PC-3 (cell line): ENCODE measurements at regions not wholly inside any gene's neighbourhood (a gene's known extent, or its start where the extent isn't known, plus 50 kb on each side); places are given as distances from the start of the nearest gene placed in this dataset.

Source experiments
- ATAC-seq: fragments of 200-7000 bp; cut with Tn5 transposase; 2 replicates; pipeline ENCODE4 v1.9.1; 2020; ENCODE audit warnings: mild to moderate bottlenecking, moderate library complexity
- BruUV-seq: library from RNA; stranded (reverse); fragments of 400-500 nt; replicated peaks from 2 replicates; lab custom pipeline; 2021; lab: Mats Ljungman, UMichigan
- CTCF ChIA-PET: fragments of 300-600 bp; sonication (Branson Sonifier 250); formaldehyde crosslinking; loops from one replicate; lab custom pipeline; 2022; ENCODE audit warnings: antibody characterized with exemption; lab: Charles Lee
- POLR2A ChIA-PET: fragments of 300-600 bp; sonication (Branson Sonifier 250); formaldehyde crosslinking; loops from one replicate; lab custom pipeline; 2022; ENCODE audit warnings: antibody characterized with exemption; ENCODE audit not compliant: unreplicated experiment; lab: Charles Lee
- DNase-seq: peaks from one replicate; pipeline ENCODE4 v3.0.0-alpha.2; 2015
- H2AFZ ChIP-seq: fragments of 300-600 bp; sonication (generic); 2 replicates; pipeline ENCODE4 v1.6.0; 2016; ENCODE audit warnings: antibody characterized with exemption, low read length
- H3F3A ChIP-seq: fragments of 300-600 bp; sonication (generic); one replicate; pipeline ENCODE4 v1.6.0; 2017; ENCODE audit warnings: antibody characterized with exemption, low read length, control low read depth, mild to moderate bottlenecking; ENCODE audit not compliant: unreplicated experiment
- H3K27ac ChIP-seq: fragments of 300-600 bp; sonication (generic); 2 replicates; pipeline ENCODE4 v1.5.1; 2016; ENCODE audit warnings: mild to moderate bottlenecking, low read length
- H3K27me3 ChIP-seq: fragments of 300-600 bp; sonication (generic); 2 replicates; pipeline ENCODE4 v1.6.1; 2016; ENCODE audit warnings: low read length, mixed read lengths
- H3K36me3 ChIP-seq: fragments of 300-600 bp; sonication (generic); 2 replicates; pipeline ENCODE4 v1.6.1; 2016; ENCODE audit warnings: low read depth, mixed run types, low read length, mixed read lengths
- H3K4me1 ChIP-seq: fragments of 300-600 bp; sonication (generic); 2 replicates; pipeline ENCODE4 v1.5.1; 2016; ENCODE audit warnings: low read length; ENCODE audit not compliant: insufficient read depth
- H3K4me2 ChIP-seq: fragments of 300-600 bp; sonication (generic); 2 replicates; pipeline ENCODE4 v1.6.0; 2016; ENCODE audit warnings: low read length
- H3K4me3 ChIP-seq: fragments of 300-600 bp; sonication (generic); 2 replicates; pipeline ENCODE4 v1.5.1; 2016; ENCODE audit warnings: mild to moderate bottlenecking, low read length, mixed read lengths
- H3K79me2 ChIP-seq: fragments of 300-600 bp; sonication (generic); 2 replicates; pipeline ENCODE4 v1.6.1; 2017; ENCODE audit warnings: low read length, mixed read lengths
- H3K9ac ChIP-seq: fragments of 300-600 bp; sonication (generic); 2 replicates; pipeline ENCODE4 v1.6.0; 2016; ENCODE audit warnings: mild to moderate bottlenecking, low read length
- H3K9me2 ChIP-seq: fragments of 300-600 bp; sonication (generic); replicated peaks from 2 replicates; pipeline ENCODE4 v1.6.1; 2016; ENCODE audit warnings: mixed run types, low read length, mixed read lengths
- H3K9me3 ChIP-seq: fragments of 300-600 bp; sonication (generic); 2 replicates; pipeline ENCODE4 v1.6.1; 2016; ENCODE audit warnings: low read length, mixed read lengths
- H4K20me1 ChIP-seq: fragments of 300-600 bp; sonication (generic); 2 replicates; pipeline ENCODE4 v1.6.1; 2016; ENCODE audit warnings: low read length, mixed read lengths
- EZH2 ChIP-seq: fragments of 300-600 bp; sonication (generic); IDR thresholded peaks from one replicate; pipeline ENCODE4 v1.6.1; 2017; ENCODE audit warnings: antibody characterized with exemption, mild to moderate bottlenecking, low read length; ENCODE audit not compliant: unreplicated experiment
- EZH2phosphoT487 ChIP-seq: fragments of 300-600 bp; sonication (generic); IDR thresholded peaks from 2 replicates; pipeline ENCODE4 v1.6.1; 2018; ENCODE audit warnings: mild to moderate bottlenecking, antibody characterized with exemption, low read length, borderline replicate concordance
- intact Hi-C: fragments of 100-400 bp; cut with micrococcal nuclease; formaldehyde crosslinking; loops from 2 replicates; pipeline ENCODE4 v1.9.0; 2023
- TF ChIP-seq, protein P1 (sequence below): fragments of 300-600 bp; sonication (generic); conservative IDR thresholded peaks from 2 replicates; pipeline ENCODE4 v1.5.1; 2017; ENCODE audit warnings: antibody characterized with exemption, low read depth, mild to moderate bottlenecking, low read length

DNA sequence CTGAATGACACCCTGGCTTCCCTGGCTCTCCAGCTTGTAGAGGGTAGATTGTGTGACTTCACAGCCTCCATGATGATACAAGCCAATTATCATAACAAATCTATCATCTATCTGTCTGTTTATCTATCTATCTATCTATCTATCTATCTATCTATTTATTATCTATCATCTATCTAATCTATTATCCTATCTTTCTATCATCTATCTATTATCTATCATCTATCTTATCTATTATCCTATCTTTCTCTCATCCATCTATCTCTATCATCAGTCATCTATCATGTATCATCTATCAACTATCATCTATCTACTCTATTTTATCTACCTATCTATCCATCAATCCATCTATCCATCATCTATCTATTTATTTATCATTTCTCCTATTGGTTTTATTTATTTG is 361.8 kb downstream of the RNF144A start:
- BruUV-seq, result no TSS peak
- H3K27ac ChIP-seq, result no peak overlapping the region
- no peak overlapping the region for H3K4me2 ChIP-seq
- ATAC-seq (no peak), DNase-seq (no peak)
- no peaks in the 10 kb centered on the region for H4K20me1 ChIP-seq
- H3K9ac ChIP-seq, result no peak overlapping the region
- ChIA-PET POLR2A (no interaction called here), CTCF (no interaction called here)
- no peak overlapping the region for H3K4me3 ChIP-seq
- H2AFZ ChIP-seq, result no peak overlapping the region
- no peaks in the 10 kb centered on the region for H3F3A ChIP-seq
- H3K9me3 ChIP-seq, result no peaks in the 10 kb centered on the region
- H3K36me3 ChIP-seq, result no peaks in the 10 kb centered on the region
- no peaks in the 10 kb centered on the region for H3K9me2 ChIP-seq
- H3K27me3 ChIP-seq, result peaks cover 12% of the 10 kb centered on the region
- TF ChIP-seq EZH2phosphoT487, result no peak
- H3K4me1 ChIP-seq, result no peaks in the 10 kb centered on the region
- no peaks in the 10 kb centered on the region for H3K79me2 ChIP-seq
- intact Hi-C loops, result no loop called here

DNA sequence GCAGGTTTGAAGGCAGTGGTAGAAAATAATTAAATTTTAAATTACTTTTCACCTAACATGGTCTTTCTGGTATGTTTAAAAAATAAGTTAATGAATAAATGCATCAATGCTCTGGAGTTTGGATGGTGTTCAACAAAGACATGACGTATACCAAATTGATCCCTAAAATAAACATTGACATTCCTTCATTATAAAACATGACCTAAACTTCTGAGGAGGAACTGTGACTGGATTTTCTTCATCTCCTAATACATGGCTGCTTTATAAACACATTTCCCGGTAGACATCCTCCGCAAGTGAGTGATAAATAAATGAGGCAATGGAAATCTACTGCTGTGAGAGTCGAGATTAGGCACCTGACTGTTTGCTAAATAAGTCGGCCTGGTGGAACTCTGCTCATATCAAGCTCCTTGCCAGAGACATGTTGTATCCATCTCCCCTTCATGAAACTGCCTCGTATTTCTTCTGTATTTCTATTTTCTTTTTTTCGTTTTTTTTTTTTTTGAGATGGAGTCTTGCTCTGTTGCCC is 362.3 kb downstream of the RNF144A start:
- no TSS peak for BruUV-seq
- intact Hi-C loops, result no loop called here
- ATAC-seq, result no peak
- no peak overlapping the region for H2AFZ ChIP-seq
- ChIA-PET POLR2A (no interaction called here), CTCF (interaction anchor here (0.7 kb wide), 1 partner anchor 29 kb away, joined by 3 read pairs; no protein-coding TSS in a partner anchor)
- no peaks in the 10 kb centered on the region for H3F3A ChIP-seq
- no peak overlapping the region for H3K4me3 ChIP-seq
- H3K27me3 ChIP-seq, result peaks cover 11% of the 10 kb centered on the region
- no peaks in the 10 kb centered on the region for H4K20me1 ChIP-seq
- no peaks in the 10 kb centered on the region for H3K79me2 ChIP-seq
- TF ChIP-seq EZH2 (no peak), EZH2phosphoT487 (no peak)
- TF ChIP-seq, protein P1, sequence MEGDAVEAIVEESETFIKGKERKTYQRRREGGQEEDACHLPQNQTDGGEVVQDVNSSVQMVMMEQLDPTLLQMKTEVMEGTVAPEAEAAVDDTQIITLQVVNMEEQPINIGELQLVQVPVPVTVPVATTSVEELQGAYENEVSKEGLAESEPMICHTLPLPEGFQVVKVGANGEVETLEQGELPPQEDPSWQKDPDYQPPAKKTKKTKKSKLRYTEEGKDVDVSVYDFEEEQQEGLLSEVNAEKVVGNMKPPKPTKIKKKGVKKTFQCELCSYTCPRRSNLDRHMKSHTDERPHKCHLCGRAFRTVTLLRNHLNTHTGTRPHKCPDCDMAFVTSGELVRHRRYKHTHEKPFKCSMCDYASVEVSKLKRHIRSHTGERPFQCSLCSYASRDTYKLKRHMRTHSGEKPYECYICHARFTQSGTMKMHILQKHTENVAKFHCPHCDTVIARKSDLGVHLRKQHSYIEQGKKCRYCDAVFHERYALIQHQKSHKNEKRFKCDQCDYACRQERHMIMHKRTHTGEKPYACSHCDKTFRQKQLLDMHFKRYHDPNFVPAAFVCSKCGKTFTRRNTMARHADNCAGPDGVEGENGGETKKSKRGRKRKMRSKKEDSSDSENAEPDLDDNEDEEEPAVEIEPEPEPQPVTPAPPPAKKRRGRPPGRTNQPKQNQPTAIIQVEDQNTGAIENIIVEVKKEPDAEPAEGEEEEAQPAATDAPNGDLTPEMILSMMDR, result no peak
- H3K9me3 ChIP-seq, result no peaks in the 10 kb centered on the region
- H3K9me2 ChIP-seq, result no peaks in the 10 kb centered on the region
- H3K4me1 ChIP-seq, result no peaks in the 10 kb centered on the region
- no peak overlapping the region for H3K9ac ChIP-seq
- no peaks in the 10 kb centered on the region for H3K36me3 ChIP-seq
- H3K27ac ChIP-seq, result no peak overlapping the region
- DNase-seq, result no peak
- H3K4me2 ChIP-seq, result no peak overlapping the region

DNA sequence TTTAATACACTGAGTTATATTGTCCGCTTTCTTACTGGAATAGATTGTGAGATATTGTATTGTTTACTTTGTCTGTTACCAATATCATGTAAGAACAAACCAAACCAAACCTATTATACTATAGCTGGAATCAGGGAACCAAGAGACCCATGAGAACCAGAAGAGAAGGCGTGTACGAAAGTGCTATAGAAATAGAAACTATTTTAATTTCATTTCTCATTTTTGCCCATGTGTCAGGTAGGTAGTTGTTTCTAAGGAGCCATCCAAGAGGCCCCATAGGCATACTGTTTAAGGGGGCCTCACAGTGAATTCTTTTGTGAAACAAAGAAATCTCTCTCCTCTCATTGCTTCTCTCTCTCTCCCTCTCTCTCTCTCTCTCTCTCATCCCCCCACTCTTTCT is 363.6 kb downstream of the RNF144A start:
- POLR2A ChIA-PET, result no interaction called here
- intact Hi-C loops, result no loop called here
- H3F3A ChIP-seq, result no peaks in the 10 kb centered on the region
- no peak overlapping the region for H3K27ac ChIP-seq
- no peak overlapping the region for H2AFZ ChIP-seq
- H3K4me2 ChIP-seq, result no peak overlapping the region
- CTCF ChIA-PET, result no interaction called here
- TF ChIP-seq, protein P1, result no peak
- TF ChIP-seq EZH2 (no peak), EZH2phosphoT487 (no peak)
- H3K9ac ChIP-seq, result no peak overlapping the region
- no peaks in the 10 kb centered on the region for H3K9me3 ChIP-seq
- peaks cover 9% of the 10 kb centered on the region for H3K27me3 ChIP-seq
- no peaks in the 10 kb centered on the region for H4K20me1 ChIP-seq
- no TSS peak for BruUV-seq
- H3K9me2 ChIP-seq, result no peaks in the 10 kb centered on the region
- H3K4me1 ChIP-seq, result no peaks in the 10 kb centered on the region
- H3K4me3 ChIP-seq, result no peak overlapping the region
- no peaks in the 10 kb centered on the region for H3K36me3 ChIP-seq
- ATAC-seq (no peak), DNase-seq (no peak)
- H3K79me2 ChIP-seq, result no peaks in the 10 kb centered on the region
